ENCODE measurements at regions not wholly inside any gene's neighbourhood (a gene's known extent, or its start where the extent isn't known, plus 50 kb on each side); places are given as distances from the start of the nearest gene placed in this dataset.

GRCh38 chr7:52302765-52303520, 732.5 kb upstream of the POM121L12 start:
- ChIA-PET CTCF (interaction anchor here (1.5 kb wide), 1 partner anchor 8 kb away, joined by 3 read pairs; no protein-coding TSS in a partner anchor), POLR2A (no interaction called here)
- WGBS (ENCODE audit: insufficient coverage): 92% methylated on average over 10 of the region's 31 CpGs
- H3K27ac ChIP-seq (ENCODE audit: insufficient read depth in 1 of 2, low read depth in 1 of 2, low read length in 2 of 2, poor library complexity in 1 of 2, severe bottlenecking in 2 of 2): no peak overlapping the region
- no peak overlapping the region for H3K4me3 ChIP-seq (ENCODE audit: control insufficient read depth in 1 of 7, extremely low read depth in 1 of 7, insufficient read depth in 4 of 7, low read depth in 2 of 7, low read length in 6 of 7)
- H3K4me1 ChIP-seq (ENCODE audit: control extremely low read depth in 1 of 4, control insufficient read depth in 4 of 4, insufficient read depth in 4 of 4, low read length in 3 of 4): no peaks in the 10 kb centered on the region
- H3K9me3 ChIP-seq (ENCODE audit: control extremely low read depth in 1 of 5, control insufficient read depth in 4 of 5, insufficient read depth in 2 of 5, low read depth in 1 of 5, low read length in 4 of 5): peaks cover 0 to 1% (median 0%) of the 10 kb centered on the region in 5 experiments
- no peaks in the 10 kb centered on the region for H3K27me3 ChIP-seq (replicated peaks in 2 of 5; ENCODE audit: control insufficient read depth in 4 of 5, insufficient read depth in 5 of 5, low read length in 4 of 5)
- DNase-seq: no peak
- no peaks in the 10 kb centered on the region for H3K36me3 ChIP-seq (ENCODE audit: control insufficient read depth in 4 of 4, insufficient read depth in 4 of 4, low read length in 3 of 4)

GRCh38 chr7:52297128-52297527, 738.3 kb upstream of the POM121L12 start:
- POLR2A ChIA-PET: no interaction called here
- DNase-seq: no peak

GRCh38 chr7:52294942-52295341, 740.5 kb upstream of the POM121L12 start:
- H3K4me3 ChIP-seq (ENCODE audit: control insufficient read depth in 1 of 7, extremely low read depth in 1 of 7, insufficient read depth in 4 of 7, low read depth in 2 of 7, low read length in 6 of 7): no peak overlapping the region
- WGBS (ENCODE audit: insufficient coverage): 94% methylated on average over 7 of the region's 7 CpGs
- ChIA-PET POLR2A (no interaction called here), CTCF (interaction anchor here (1.2 kb wide), 1 partner anchor 9 kb away, joined by 3 read pairs; no protein-coding TSS in a partner anchor)
- H3K27me3 ChIP-seq (replicated peaks in 2 of 5; ENCODE audit: control insufficient read depth in 4 of 5, insufficient read depth in 5 of 5, low read length in 4 of 5): no peaks in the 10 kb centered on the region
- peaks cover 0 to 7% (median 0%) of the 10 kb centered on the region in 5 experiments for H3K9me3 ChIP-seq (ENCODE audit: control extremely low read depth in 1 of 5, control insufficient read depth in 4 of 5, insufficient read depth in 2 of 5, low read depth in 1 of 5, low read length in 4 of 5)
- no peaks in the 10 kb centered on the region for H3K4me1 ChIP-seq (ENCODE audit: control extremely low read depth in 1 of 4, control insufficient read depth in 4 of 4, insufficient read depth in 4 of 4, low read length in 3 of 4)
- H3K36me3 ChIP-seq (ENCODE audit: control insufficient read depth in 4 of 4, insufficient read depth in 4 of 4, low read length in 3 of 4): no peaks in the 10 kb centered on the region
- no peak overlapping the region for H3K27ac ChIP-seq (ENCODE audit: insufficient read depth in 1 of 2, low read depth in 1 of 2, low read length in 2 of 2, poor library complexity in 1 of 2, severe bottlenecking in 2 of 2)
- no peak for DNase-seq

More at GRCh38 chr7:52297128-52297527, 738.3 kb upstream of the POM121L12 start:
- H3K4me1 ChIP-seq (ENCODE audit: control extremely low read depth in 1 of 4, control insufficient read depth in 4 of 4, insufficient read depth in 4 of 4, low read length in 3 of 4): no peaks in the 10 kb centered on the region
- CTCF ChIA-PET: no interaction called here
- WGBS (ENCODE audit: insufficient coverage): 89% methylated on average over 3 of the region's 5 CpGs
- H3K9me3 ChIP-seq (ENCODE audit: control extremely low read depth in 1 of 5, control insufficient read depth in 4 of 5, insufficient read depth in 2 of 5, low read depth in 1 of 5, low read length in 4 of 5): peaks cover 0 to 7% (median 0%) of the 10 kb centered on the region in 5 experiments
- H3K36me3 ChIP-seq (ENCODE audit: control insufficient read depth in 4 of 4, insufficient read depth in 4 of 4, low read length in 3 of 4): no peaks in the 10 kb centered on the region
- no peak overlapping the region for H3K27ac ChIP-seq (ENCODE audit: insufficient read depth in 1 of 2, low read depth in 1 of 2, low read length in 2 of 2, poor library complexity in 1 of 2, severe bottlenecking in 2 of 2)
- no peaks in the 10 kb centered on the region for H3K27me3 ChIP-seq (replicated peaks in 2 of 5; ENCODE audit: control insufficient read depth in 4 of 5, insufficient read depth in 5 of 5, low read length in 4 of 5)
- no peak overlapping the region for H3K4me3 ChIP-seq (ENCODE audit: control insufficient read depth in 1 of 7, extremely low read depth in 1 of 7, insufficient read depth in 4 of 7, low read depth in 2 of 7, low read length in 6 of 7)

- CTCF ChIA-PET: no interaction called here
- H3K27ac ChIP-seq (ENCODE audit: insufficient read depth in 1 of 2, low read depth in 1 of 2, low read length in 2 of 2, poor library complexity in 1 of 2, severe bottlenecking in 2 of 2): no peak overlapping the region
- no peaks in the 10 kb centered on the region for H3K36me3 ChIP-seq (ENCODE audit: control insufficient read depth in 4 of 4, insufficient read depth in 4 of 4, low read length in 3 of 4)
- no peaks in the 10 kb centered on the region for H3K4me1 ChIP-seq (ENCODE audit: control extremely low read depth in 1 of 4, control insufficient read depth in 4 of 4, insufficient read depth in 4 of 4, low read length in 3 of 4)
- no peaks in the 10 kb centered on the region for H3K9me3 ChIP-seq (ENCODE audit: control extremely low read depth in 1 of 5, control insufficient read depth in 4 of 5, insufficient read depth in 2 of 5, low read depth in 1 of 5, low read length in 4 of 5)
- no peak overlapping the region for H3K4me3 ChIP-seq (ENCODE audit: control insufficient read depth in 1 of 7, extremely low read depth in 1 of 7, insufficient read depth in 4 of 7, low read depth in 2 of 7, low read length in 6 of 7)
- no peak for DNase-seq
- WGBS (ENCODE audit: insufficient coverage): no CpG with 5 or more reads among the region's 2 CpGs
- H3K27me3 ChIP-seq (replicated peaks in 2 of 5; ENCODE audit: control insufficient read depth in 4 of 5, insufficient read depth in 5 of 5, low read length in 4 of 5): no peaks in the 10 kb centered on the region
- POLR2A ChIA-PET: no interaction called here
Measured at GRCh38 chr7:52289247-52289646, 746.2 kb upstream of the POM121L12 start.

- H3K9me3 ChIP-seq (ENCODE audit: control extremely low read depth in 1 of 5, control insufficient read depth in 4 of 5, insufficient read depth in 2 of 5, low read depth in 1 of 5, low read length in 4 of 5): no peaks in the 10 kb centered on the region
- no peaks in the 10 kb centered on the region for H3K36me3 ChIP-seq (ENCODE audit: control insufficient read depth in 4 of 4, insufficient read depth in 4 of 4, low read length in 3 of 4)
- no peak overlapping the region for H3K27ac ChIP-seq (ENCODE audit: insufficient read depth in 1 of 2, low read depth in 1 of 2, low read length in 2 of 2, poor library complexity in 1 of 2, severe bottlenecking in 2 of 2)
- ChIA-PET CTCF (no interaction called here), POLR2A (no interaction called here)
- WGBS (ENCODE audit: insufficient coverage): no CpG with 5 or more reads among the region's 1 CpG
- DNase-seq: no peak
- no peaks in the 10 kb centered on the region for H3K4me1 ChIP-seq (ENCODE audit: control extremely low read depth in 1 of 4, control insufficient read depth in 4 of 4, insufficient read depth in 4 of 4, low read length in 3 of 4)
- H3K27me3 ChIP-seq (replicated peaks in 2 of 5; ENCODE audit: control insufficient read depth in 4 of 5, insufficient read depth in 5 of 5, low read length in 4 of 5): no peaks in the 10 kb centered on the region
- H3K4me3 ChIP-seq (ENCODE audit: control insufficient read depth in 1 of 7, extremely low read depth in 1 of 7, insufficient read depth in 4 of 7, low read depth in 2 of 7, low read length in 6 of 7): no peak overlapping the region
Measured at GRCh38 chr7:52287698-52288097, 747.7 kb upstream of the POM121L12 start.

GRCh38 chr7:52285689-52286088, 749.7 kb upstream of the POM121L12 start:
- H3K9me3 ChIP-seq (ENCODE audit: control extremely low read depth in 1 of 5, control insufficient read depth in 4 of 5, insufficient read depth in 2 of 5, low read depth in 1 of 5, low read length in 4 of 5): no peaks in the 10 kb centered on the region
- no peak overlapping the region for H3K4me3 ChIP-seq (ENCODE audit: control insufficient read depth in 1 of 7, extremely low read depth in 1 of 7, insufficient read depth in 4 of 7, low read depth in 2 of 7, low read length in 6 of 7)
- DNase-seq: no peak
- H3K27ac ChIP-seq (ENCODE audit: insufficient read depth in 1 of 2, low read depth in 1 of 2, low read length in 2 of 2, poor library complexity in 1 of 2, severe bottlenecking in 2 of 2): no peak overlapping the region
- no peaks in the 10 kb centered on the region for H3K4me1 ChIP-seq (ENCODE audit: control extremely low read depth in 1 of 4, control insufficient read depth in 4 of 4, insufficient read depth in 4 of 4, low read length in 3 of 4)
- 75% methylated on average over 2 of the region's 2 CpGs for WGBS (ENCODE audit: insufficient coverage)
- H3K36me3 ChIP-seq (ENCODE audit: control insufficient read depth in 4 of 4, insufficient read depth in 4 of 4, low read length in 3 of 4): no peaks in the 10 kb centered on the region
- H3K27me3 ChIP-seq (replicated peaks in 2 of 5; ENCODE audit: control insufficient read depth in 4 of 5, insufficient read depth in 5 of 5, low read length in 4 of 5): no peaks in the 10 kb centered on the region
- POLR2A ChIA-PET: no interaction called here
- CTCF ChIA-PET: no interaction called here

GRCh38 chr7:52283335-52283734, 752.1 kb upstream of the POM121L12 start:
- 74% methylated on average over 3 of the region's 3 CpGs for WGBS (ENCODE audit: insufficient coverage)
- ChIA-PET CTCF (no interaction called here), POLR2A (no interaction called here)

More at GRCh38 chr7:52283335-52283734, 752.1 kb upstream of the POM121L12 start:
- Histone ChIP-seq H3K4me3 (ENCODE audit: control insufficient read depth in 1 of 7, extremely low read depth in 1 of 7, insufficient read depth in 4 of 7, low read depth in 2 of 7, low read length in 6 of 7) (no peak overlapping the region), H3K4me1 (ENCODE audit: control extremely low read depth in 1 of 4, control insufficient read depth in 4 of 4, insufficient read depth in 4 of 4, low read length in 3 of 4) (no peaks in the 10 kb centered on the region), H3K9me3 (ENCODE audit: control extremely low read depth in 1 of 5, control insufficient read depth in 4 of 5, insufficient read depth in 2 of 5, low read depth in 1 of 5, low read length in 4 of 5) (no peaks in the 10 kb centered on the region), H3K36me3 (ENCODE audit: control insufficient read depth in 4 of 4, insufficient read depth in 4 of 4, low read length in 3 of 4) (no peaks in the 10 kb centered on the region), H3K27me3 (replicated peaks in 2 of 5; ENCODE audit: control insufficient read depth in 4 of 5, insufficient read depth in 5 of 5, low read length in 4 of 5) (no peaks in the 10 kb centered on the region), H3K27ac (ENCODE audit: insufficient read depth in 1 of 2, low read depth in 1 of 2, low read length in 2 of 2, poor library complexity in 1 of 2, severe bottlenecking in 2 of 2) (no peak overlapping the region)
- DNase-seq: peak in 2 of 3 donors; percentile 6 to 13
